Activated T-cell treated with anti-CD3 and anti-CD28 coated beads for 1 hour (primary cell): ENCODE measurements at regions not wholly inside any gene's neighbourhood (a gene's known extent, or its start where the extent isn't known, plus 50 kb on each side); places are given as distances from the start of the nearest gene placed in this dataset.

ENCODE experiments used
- DNase-seq: peaks from one replicate; pipeline ENCODE4 v3.0.0-alpha.2; 2020; ENCODE audit warnings: low read depth

DNA sequence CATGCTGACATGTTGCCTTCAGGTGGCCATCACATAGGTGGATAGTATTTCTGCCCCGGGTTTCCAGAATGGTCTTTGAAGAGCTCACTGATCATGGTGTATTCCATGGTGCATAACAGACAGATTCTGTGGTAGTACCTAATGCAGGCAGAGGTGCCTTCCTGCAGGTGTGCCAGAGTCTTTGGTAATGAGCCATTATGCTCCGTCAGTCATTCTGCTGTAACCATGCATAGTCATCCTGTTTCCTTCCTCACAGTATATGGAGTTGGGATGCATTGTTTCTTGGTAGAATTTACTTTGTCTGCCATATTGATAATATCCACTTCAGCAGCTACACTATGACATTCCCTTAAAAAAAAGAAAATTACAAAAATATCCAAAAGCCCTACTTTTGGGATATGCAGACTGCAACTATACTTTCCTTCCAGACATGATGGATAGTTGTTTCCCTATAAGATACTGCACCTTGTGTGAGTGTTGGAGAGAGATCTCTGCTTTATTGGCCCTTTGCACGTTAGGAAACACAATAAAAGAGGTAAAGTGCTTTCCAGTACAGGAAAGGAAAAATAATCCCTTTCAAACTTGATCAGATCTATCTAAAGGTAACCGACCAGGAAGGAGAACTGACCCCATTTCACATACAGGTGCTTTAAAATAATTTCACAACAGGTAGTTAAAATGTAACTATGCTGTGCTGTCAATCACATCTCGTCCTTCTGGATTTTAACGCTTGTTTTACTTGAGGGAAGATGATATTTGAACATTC is 537.5 kb upstream of the WWC1 start:
- no peak for DNase-seq

DNA sequence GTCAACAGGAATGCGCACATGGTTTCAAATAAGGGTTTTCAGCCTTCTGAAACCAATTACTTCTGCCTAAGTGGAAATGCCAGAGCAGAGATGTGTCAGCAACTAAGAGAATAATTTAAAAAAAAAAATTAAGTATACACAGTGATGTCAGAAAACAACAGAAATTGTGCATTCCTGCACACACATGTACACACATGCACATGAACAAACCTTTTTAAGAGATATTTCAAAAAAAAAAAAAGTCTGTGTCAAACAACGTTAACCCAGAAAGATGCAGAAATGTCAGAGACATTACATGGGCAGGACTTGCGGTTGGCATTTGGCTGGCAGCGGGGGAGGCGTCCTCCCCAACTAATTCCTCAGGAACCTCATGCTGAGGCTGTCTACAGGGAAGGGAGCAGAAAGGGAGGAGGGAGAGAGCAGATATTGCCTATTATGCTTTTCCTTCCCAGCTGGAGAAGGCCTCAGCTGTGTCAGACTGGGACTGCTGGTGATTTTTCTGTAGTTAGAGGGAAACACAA is 536.9 kb upstream of the WWC1 start:
- DNase-seq = no peak

DNA sequence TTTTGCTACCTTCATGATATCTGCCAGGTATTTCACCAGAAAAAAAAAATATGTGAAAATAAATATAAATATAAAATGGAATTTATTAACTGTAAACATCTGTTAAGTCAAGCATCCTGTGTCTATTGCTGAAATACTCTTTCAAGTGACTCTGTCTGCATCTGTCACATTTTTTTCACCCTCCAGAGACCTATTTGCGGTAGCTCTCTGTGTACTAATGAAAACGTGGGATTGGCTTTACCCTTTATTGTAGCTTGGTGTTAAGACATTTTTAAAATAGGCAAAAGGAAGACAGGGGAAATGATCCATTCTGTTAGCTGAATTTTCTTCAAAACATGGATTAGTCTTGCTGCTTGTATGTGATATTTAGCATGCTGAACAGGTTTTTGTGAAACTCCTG is 536.0 kb upstream of the WWC1 start:
- DNase-seq = no peak

DNA sequence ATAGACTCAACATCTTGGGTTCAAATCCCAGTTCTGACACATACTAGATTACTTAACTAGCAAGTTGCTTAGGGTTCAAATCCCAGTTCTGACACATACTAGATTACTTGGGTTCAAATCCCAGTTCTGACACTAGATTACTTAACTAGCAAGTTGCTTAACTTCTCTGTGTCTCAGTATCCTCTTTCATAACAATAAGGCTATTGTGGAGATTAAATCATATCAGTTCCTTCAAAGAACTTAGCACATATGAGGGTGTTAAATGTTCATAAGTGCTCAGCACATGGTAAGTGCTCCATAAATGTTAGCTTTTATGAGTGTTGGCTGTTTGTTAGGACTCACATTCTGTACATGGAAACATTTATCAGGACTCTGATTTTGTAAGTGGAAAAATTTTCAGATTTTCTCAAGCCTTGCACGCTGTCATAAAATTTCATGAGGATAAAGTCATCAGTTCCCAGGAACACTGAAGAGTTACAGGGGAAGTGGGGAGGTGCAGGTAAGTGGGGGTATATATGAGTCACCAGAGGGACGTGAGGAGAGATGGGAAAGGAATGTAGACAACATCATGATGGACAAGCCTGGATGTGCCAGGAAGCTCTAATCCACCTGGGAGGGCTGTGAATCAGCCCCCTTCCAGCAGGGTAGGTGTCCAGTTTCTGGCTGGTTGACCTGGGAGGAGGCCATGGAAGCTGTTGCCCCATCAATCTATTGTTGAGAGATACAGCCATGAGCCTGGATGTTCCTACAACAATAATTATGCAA is 532.2 kb upstream of the WWC1 start:
- DNase-seq = no peak

DNA sequence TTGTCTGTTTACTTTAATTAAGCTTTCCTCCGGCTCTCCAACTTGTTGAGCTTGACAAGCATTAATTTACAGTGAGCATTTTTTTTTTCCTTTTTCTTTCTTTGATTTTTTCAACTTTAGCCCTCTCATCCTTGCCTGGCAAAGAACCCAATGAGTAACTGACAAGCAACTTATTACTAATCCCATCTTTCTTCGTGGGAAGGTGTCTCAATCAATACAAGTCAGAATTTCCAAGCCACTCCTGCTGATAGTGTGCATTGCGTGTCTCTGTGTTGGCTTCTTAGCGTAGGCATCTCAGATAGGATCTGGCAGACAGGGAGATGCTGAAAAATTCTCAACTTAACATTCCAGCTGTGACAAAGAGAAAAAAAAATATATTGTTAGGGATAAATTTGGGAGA is 527.7 kb upstream of the WWC1 start:
- DNase-seq = no peak

DNA sequence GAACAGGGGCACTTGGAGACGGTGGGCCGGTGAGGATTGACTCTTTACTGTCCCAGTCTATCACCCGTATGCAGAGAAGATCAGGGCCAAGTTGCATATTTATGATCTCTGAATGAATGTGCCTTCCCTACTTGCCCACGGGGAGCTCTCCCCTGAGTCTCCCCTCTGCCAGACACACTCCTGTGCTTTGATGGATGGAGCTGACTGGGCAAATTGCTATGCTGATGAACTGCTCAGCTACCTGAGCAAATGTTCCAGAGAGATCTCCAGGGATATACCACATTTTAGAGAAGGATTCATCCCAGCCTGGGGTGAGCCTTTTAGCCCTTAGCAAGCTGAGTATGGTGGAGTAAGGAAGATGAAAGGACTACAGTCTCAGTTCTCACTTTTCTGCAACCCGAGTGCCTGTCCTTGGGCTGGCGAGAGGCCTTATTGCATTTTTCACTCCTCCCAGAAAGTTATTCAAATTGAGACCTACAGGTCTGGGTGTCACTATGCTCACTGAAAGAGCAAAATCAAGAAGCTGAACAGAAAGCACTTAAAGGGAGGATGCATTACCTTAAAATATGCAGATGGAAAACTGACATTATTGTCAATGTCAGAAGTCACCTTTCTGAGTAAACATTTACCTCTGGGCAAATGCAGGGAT is 526.7 kb upstream of the WWC1 start:
- DNase-seq = no peak

DNA sequence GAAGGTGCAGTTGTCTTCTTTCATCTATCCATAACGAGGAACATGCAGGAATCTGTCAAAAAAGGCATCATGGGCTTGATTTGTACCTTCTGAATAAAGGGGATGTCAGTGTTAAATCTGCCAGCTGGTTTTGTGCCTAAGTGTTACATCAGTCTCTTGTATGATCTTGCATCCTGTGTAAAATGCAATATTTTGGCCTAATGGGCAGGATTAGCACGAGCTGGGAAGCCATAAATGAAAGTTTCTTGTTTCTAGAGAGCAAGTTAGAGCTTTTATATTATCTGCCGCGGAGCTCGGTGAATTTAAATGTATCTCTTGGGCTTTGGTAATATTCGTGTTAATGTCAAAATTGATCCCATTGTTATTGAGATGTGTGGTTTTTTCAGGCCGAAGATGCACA is 526.1 kb upstream of the WWC1 start:
- DNase-seq = no peak

DNA sequence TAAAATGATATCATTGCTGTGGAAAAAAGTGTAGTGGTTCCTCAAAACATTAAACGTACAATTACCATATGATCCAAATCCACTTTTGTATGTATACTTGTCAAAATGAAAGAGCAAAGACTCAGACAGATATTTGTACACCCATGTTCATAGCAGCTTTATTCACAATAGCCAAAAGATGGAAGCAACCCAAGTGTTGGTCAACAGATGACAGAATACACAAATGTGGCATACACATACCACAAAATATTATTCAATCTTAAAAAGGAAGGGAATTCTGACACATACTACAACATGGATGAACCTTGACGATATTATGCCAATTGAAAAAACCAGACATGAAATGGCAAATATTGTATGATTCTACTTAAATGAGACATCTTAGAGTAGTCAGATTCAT is 524.5 kb upstream of the WWC1 start:
- no peak for DNase-seq

DNA sequence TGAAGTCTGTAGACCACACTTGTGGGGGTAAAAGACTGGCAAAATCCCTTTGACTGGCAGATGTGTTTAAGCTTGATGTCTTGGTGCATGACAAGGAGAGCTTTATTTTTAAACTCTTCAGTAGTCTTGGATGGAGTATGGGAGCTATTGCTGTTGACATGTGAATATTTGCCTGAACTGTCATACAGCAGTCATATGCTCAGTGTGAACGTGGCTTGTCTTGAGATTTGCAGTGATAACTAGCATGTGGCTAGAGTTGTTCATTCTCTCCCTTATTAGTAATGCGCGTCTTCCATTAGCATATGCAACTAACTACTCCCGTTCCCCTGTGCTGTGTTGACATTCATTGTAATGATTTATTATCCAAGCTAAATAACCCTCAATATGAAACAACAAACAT is 523.6 kb upstream of the WWC1 start:
- no peak for DNase-seq

DNA sequence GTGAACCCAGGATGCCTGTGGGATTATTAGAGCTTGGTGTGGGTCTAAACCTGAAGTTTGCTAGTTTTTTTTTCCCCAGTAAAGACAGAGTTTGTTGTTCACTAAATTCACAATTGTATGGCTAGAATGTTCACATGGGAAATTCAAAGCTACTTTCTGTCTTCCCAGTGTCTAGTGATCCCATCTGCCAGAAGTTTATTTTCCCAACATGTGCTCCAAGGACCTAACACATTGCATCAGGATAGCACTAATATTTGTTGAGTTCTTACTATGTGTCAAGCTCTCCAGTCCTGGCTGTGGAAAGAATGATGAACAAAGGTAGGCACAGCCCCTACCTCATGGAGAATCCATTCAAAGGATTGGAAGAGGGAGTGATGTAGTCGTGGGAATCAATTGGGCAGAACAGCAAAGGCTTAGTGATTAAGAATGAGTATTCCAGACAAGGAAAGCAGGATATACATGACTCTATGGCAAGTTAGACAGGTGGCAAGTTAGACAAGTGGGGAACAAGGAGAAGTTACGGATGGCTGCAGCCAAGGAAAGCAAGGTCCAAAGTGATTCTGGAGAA is 521.5 kb upstream of the WWC1 start:
- DNase-seq = no peak

DNA sequence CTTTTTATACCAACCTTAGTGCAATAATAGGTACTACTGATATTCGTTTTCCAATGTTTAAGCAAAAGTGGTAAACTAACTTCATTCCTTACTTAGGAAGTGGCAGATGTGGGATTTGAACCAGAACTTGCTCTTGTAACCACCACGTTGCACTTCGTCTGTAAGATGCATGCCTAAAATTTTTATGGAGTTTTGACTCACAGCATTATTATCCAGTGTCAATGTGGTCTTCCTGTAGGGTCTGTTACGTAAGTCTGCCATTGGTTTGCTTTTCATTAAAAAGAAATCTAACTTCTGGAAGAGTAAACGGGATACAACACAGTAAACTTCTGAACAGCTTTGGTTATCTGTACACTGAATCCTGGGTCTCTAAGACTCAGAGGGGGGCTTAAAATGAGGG is 521.0 kb upstream of the WWC1 start:
- no peak for DNase-seq

DNA sequence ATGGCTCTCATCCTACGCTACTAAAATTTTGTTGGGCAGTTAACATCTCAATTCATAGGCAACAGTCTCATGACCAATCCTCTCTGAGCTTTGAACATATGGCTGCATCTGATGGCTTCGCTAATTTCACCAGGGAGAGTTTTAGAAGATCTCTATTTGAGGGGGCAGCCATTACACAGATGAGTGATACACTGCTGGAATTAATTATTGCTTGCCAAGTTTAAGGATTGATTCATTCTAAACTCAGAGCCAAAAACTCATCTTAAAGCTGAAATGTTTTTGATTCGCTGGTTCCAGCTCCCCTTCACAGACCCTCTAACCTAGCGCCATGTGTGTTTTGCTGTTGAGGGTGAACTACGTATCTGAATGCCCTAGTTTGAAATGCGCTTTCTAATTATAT is 519.9 kb upstream of the WWC1 start:
- DNase-seq = no peak

DNA sequence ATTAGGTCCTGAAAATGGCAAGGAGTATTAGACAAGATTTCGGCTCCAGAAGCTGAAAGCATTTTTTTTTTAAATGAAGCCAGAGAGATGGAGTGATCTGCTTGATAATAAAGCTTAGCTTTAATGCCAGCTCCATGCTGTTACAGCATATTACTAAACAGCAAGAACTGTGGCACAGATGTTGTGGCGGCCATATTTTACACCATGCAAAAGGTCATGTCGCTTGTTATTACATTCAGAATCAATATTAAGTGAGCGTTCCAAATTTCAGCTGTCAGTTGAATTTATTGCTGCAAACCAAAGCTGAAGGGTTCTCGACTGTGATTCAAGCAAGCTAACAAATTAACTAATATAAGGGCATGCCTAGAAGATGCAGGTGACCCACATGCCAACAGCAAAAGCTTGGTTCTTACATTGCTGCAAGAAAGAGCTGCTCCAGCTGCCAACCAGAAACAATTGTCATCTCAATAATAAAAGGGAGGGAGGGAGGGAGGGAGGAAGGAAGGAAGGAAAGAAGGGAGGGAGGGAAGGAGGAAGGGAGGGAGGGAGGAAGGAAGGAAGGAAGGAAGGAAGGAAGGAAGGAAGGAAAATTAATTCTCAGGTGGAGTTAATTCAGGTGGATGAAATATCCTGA is 517.7 kb upstream of the WWC1 start:
- DNase-seq = no peak

DNA sequence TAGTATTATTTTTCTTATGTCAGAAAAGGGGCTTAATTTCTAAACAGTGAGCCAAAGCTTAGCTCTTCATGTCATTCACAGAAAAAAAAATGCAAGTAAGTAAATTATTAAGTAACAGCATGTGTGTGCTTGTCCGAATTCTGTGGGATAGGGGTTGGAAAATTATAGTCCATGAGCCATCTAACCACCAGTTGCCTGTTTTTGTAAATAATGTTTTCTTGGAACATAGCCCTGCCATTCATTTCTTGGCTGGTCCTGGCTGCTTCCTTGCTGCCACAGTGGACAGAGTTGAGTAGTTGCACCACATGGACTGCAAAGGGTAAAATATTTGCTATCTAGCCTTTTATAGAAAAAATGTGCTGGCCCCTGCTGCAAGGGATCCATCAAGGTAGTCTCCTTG is 513.7 kb upstream of the WWC1 start:
- DNase-seq = no peak

DNA sequence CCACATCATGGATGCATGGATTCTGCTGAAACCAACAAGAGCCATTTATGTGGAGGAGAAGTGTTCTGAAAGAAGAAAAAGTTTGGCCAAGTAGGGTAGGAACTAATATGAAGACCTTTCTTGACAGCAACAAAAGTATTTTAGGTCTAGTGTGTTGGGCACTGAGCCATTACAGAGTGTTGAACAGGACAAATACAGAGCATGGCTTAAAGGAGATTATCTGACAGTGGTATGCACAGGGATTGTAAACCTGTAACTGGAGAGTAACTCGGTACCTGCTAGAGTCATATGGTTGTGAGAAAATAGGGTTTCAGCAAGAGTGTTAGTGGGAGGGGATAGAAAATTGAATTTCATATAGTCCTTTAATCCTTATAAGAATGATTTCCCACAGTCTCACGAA is 513.2 kb upstream of the WWC1 start:
- no peak for DNase-seq

DNA sequence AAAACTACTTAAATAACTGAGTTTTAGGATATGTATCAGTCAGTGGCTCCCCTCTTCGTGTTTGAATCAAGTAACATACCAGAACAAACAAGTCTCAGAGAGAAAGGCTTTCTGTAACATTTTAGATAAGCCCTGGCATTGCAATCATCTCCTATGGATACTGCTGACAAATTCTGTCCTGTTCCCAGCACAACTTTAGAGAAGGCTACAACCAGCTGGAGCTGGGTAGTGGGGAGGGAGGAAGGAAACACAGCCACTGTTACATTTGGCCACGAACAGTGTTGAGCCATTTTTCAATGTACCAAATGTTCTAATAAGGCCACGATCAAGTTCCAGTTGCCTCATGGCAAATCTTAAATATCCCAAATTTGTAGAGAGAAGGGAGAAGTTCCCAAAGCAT is 511.8 kb upstream of the WWC1 start:
- no peak for DNase-seq

DNA sequence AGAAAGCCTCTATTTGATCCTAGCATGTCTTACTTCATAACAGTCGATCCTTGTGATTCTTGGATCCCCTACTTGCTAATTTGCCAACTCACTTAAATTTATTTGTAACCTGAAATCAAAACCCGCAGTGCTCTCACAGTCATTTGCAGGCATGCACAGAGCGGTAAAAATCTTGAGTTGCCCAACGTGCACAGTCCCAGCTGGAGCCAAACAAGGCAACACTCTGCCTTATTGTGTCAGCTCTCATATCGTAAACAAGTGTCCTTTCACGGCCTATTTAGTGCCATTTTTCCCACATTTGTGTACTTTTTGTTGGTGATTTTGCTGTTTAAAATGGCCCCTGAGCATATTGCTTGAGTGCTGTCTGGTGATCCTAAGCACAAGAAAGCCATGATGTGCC is 511.3 kb upstream of the WWC1 start:
- DNase-seq = no peak

DNA sequence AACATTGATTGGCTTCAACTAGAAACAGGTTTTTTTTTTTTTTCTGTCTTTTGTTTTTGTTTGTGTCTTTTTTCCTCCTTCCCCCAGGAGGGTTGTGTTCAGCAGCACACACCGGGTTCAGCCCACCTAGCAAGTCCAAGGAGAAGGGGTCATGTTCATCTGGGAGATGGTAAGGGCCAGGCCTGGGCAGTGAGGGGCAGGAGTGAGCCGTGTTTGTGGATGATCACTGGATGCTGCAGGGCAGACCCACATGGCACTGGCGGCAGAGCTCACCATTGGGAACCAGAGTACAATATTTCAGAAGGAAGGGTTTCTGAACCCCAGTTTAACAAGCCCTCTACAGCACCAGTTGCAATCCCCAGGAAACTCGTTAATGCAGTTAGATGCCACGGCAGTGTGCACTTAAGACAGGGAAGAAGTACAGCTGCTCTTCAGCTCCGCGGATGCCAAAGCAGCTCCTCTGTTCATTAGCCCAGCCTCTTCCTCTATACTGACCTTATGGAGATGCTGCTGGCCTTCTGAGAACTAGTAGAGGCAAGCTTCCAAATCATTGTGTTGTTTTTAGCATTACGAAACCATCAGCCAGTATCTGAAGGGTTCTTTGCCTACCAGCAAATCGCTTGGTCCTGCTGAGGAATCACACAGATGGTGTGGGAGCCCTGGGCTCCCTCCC is 508.2 kb upstream of the WWC1 start:
- no peak for DNase-seq

DNA sequence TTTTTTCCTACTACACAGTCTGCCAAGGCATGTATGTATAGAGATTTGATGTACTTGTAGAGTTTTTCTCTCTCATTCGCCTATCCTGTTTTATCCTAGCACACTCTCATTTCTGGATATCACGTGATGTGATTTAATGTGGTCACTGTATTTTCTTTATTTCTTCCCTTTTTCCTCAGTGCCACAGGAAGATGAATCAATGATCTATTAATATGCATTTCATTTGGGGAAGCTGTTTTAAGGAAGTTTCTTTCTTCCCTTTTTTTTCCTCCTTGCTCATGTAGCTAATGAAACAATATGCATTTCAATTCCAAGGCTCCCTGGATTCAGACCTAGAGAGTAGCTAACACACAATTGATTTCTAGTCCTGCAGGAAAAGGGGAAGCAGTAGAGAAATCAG is 506.3 kb upstream of the WWC1 start:
- no peak for DNase-seq

DNA sequence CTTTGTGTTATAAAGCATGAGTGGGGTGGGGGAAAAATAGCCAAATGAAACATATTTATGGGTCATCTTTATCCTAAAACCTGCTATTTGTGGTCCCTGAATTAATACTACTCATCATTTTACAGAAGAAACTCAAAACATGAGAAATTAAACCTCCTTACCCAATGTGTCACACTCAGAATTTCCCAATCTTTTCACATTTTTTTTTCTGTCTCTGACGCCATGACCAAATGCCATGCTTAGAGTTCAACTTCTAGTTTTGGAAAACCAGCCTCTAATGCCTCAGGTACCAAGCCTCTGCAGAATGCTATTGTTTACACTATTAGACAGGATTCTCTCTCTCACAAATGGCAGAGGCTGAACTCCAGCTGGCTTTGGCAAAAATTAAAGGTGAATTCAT is 505.5 kb upstream of the WWC1 start:
- no peak for DNase-seq

DNA sequence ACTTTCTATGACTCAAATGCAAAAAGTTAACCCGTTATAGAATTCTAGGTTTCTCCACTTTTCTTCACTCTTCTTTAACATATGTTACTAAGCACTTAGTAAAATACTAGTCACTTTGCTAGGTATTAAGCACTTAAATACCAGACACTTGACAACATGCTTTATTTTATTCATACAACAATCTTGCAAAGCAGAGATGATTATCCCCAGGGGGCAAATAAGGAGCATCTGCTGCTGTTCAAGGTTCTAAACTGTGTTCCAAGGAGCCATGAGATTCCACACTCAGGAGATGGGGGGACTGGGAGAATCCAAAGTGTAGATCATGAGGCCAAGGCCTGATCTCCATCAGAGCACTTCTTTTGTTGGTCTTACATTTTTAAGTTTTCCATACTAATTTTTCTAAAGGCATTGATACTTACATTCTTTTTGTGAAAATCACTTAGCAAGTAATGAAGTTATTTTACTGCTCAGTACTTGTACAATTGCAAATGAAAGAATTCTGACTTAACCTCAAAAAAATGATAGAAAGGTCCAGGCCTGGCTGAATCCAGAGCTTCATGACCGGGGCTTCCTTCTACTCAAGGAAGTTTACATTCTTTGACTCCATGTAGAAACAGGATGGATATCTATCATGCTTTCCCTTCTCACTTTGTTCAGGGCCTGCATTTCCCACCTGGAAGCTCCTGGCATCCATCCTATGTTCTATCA is 504.4 kb upstream of the WWC1 start:
- DNase-seq = no peak
